ENCODE measurements at regions not wholly inside any gene's neighbourhood (a gene's known extent, or its start where the extent isn't known, plus 50 kb on each side); places are given as distances from the start of the nearest gene placed in this dataset.

DNA sequence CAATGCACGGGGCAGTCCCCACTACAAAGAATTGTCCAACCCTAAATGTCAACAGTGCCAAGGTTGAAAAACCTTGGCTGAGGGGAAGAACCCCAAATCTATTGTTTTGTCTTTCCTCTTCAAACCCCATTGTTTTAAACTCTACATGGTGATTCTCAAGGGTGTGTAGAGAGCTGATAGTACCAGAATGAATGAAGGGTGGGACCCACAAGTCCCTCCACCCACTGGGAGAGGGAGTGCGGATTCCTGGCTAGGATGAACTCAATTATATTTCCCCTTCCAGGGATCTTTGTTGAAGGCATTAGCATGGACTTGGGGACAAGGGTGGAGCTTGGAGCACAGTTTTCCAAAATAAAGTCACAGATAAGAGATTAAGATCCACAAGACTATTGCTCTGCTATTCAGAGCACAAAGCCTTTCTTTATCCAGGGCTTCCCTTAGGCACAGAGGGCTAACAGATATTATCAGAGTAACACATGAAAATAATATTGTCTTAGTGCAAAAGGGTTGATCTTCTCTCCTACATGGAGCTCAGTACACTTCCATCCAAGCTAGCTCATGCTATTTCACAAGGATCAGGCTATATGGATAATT is 755.1 kb upstream of the TBX3 start:
- no peak for DNase-seq
- Histone ChIP-seq H3K27ac (no peak overlapping the region), H3K4me1 (no peaks in the 10 kb centered on the region), H3K27me3 (no peaks in the 10 kb centered on the region), H3K36me3 (no peaks in the 10 kb centered on the region), H3K9me3 (no peaks in the 10 kb centered on the region), H3K4me3 (no peak overlapping the region)
- 73 to 100% methylated on average over 1 to 2 of the region's 2 CpGs for WGBS, 2 donors (ENCODE audit: low coverage in 1 of 2)
- TF ChIP-seq EP300 (IDR thresholded peaks at IDR 0.05; ENCODE audit: low read depth) (no peak), POLR2AphosphoS5 (IDR thresholded peaks at IDR 0.05) (no peak), POLR2A (IDR thresholded peaks at IDR 0.05) (no peak)
- TF ChIP-seq, protein P1, sequence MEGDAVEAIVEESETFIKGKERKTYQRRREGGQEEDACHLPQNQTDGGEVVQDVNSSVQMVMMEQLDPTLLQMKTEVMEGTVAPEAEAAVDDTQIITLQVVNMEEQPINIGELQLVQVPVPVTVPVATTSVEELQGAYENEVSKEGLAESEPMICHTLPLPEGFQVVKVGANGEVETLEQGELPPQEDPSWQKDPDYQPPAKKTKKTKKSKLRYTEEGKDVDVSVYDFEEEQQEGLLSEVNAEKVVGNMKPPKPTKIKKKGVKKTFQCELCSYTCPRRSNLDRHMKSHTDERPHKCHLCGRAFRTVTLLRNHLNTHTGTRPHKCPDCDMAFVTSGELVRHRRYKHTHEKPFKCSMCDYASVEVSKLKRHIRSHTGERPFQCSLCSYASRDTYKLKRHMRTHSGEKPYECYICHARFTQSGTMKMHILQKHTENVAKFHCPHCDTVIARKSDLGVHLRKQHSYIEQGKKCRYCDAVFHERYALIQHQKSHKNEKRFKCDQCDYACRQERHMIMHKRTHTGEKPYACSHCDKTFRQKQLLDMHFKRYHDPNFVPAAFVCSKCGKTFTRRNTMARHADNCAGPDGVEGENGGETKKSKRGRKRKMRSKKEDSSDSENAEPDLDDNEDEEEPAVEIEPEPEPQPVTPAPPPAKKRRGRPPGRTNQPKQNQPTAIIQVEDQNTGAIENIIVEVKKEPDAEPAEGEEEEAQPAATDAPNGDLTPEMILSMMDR (IDR thresholded peaks at IDR 0.05), result no peak
- in situ Hi-C loops (cut with MboI; ENCODE audit: low pct_ligation_motif_present in 1 of 4, low pct_unique_long_range_greater_than_20kb in 1 of 4, low sequenced_read_pairs in 3 of 4), result no loop called here
- intact Hi-C loops (cut with DNase I; ENCODE audit: low total_unique reads), result no loop called here

GRCh38 chr12:115438314-115438713 is 754.3 kb upstream of the TBX3 start:
- no peaks in the 10 kb centered on the region for H3K9me3 ChIP-seq
- WGBS, 2 donors (ENCODE audit: low coverage in 1 of 2), result 76 to 88% methylated on average over 4 of the region's 4 CpGs
- intact Hi-C loops (cut with DNase I; ENCODE audit: low total_unique reads) (no loop called here), in situ Hi-C loops (cut with MboI; ENCODE audit: low pct_ligation_motif_present in 1 of 4, low pct_unique_long_range_greater_than_20kb in 1 of 4, low sequenced_read_pairs in 3 of 4) (no loop called here)
- no peak overlapping the region for H3K4me3 ChIP-seq
- no peak for TF ChIP-seq EP300 (IDR thresholded peaks at IDR 0.05; ENCODE audit: low read depth)
- no peak for TF ChIP-seq POLR2A (IDR thresholded peaks at IDR 0.05)
- no peak for TF ChIP-seq POLR2AphosphoS5 (IDR thresholded peaks at IDR 0.05)
- TF ChIP-seq, protein P1 (IDR thresholded peaks at IDR 0.05), result no peak
- H3K27me3 ChIP-seq, result no peaks in the 10 kb centered on the region
- no peak overlapping the region for H3K27ac ChIP-seq
- no peaks in the 10 kb centered on the region for H3K4me1 ChIP-seq
- DNase-seq, result no peak
- H3K36me3 ChIP-seq, result no peaks in the 10 kb centered on the region

- DNase-seq, result no peak
- WGBS, 2 donors (ENCODE audit: low coverage in 1 of 2), result 33% methylated on average over 5 of the region's 5 CpGs; no CpG with 5 or more reads in 1 of the 2 donors
- no peak overlapping the region for H3K27ac ChIP-seq
- TF ChIP-seq POLR2AphosphoS5 (IDR thresholded peaks at IDR 0.05), result no peak
- TF ChIP-seq EP300 (IDR thresholded peaks at IDR 0.05; ENCODE audit: low read depth), result no peak
- TF ChIP-seq POLR2A (IDR thresholded peaks at IDR 0.05), result no peak
- TF ChIP-seq, protein P1 (IDR thresholded peaks at IDR 0.05), result no peak
- no peak overlapping the region for H3K4me3 ChIP-seq
- in situ Hi-C loops (cut with MboI; ENCODE audit: low pct_ligation_motif_present in 1 of 4, low pct_unique_long_range_greater_than_20kb in 1 of 4, low sequenced_read_pairs in 3 of 4), result no loop called here
- no peaks in the 10 kb centered on the region for H3K9me3 ChIP-seq
- H3K27me3 ChIP-seq, result no peaks in the 10 kb centered on the region
- no peaks in the 10 kb centered on the region for H3K4me1 ChIP-seq
- intact Hi-C loops (cut with DNase I; ENCODE audit: low total_unique reads), result no loop called here
- no peaks in the 10 kb centered on the region for H3K36me3 ChIP-seq
These were observed 753.1 kb upstream of the TBX3 start for GRCh38 chr12:115437061-115437567.

DNA sequence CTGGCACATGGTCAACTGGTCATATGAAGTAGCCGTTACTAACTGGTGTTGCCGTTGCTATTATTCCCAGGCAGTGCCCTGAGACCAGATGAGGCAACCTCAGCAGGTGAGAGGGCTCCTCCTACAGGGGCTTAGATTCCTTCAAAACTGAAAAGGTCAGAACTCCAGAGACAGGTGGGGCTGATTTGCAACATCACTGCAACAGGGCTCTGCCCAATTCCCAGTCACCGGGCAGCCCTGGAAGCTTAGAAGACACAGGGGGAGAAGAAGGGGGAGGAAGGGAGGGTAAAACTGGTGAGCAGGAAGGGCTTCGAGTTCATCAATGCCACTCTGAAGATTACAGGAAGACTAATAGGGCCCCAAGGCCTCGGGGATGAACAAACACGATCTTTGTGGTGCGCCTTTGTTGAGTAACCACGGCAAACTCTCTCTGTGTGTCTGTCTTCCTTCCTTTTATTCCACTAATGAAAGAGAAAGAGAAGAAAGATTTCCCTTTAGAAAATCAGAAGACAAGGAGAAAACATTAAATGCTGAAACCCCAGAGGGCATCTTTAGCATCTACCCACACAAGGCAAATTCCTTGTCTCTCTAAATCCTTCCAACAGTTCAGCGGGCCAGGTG is 749.1 kb upstream of the TBX3 start:
- 72 to 91% methylated on average over 4 to 9 of the region's 9 CpGs for WGBS, 2 donors (ENCODE audit: low coverage in 1 of 2)
- in situ Hi-C loops (cut with MboI; ENCODE audit: low pct_ligation_motif_present in 1 of 4, low pct_unique_long_range_greater_than_20kb in 1 of 4, low sequenced_read_pairs in 3 of 4) (no loop called here), intact Hi-C loops (cut with DNase I; ENCODE audit: low total_unique reads) (no loop called here)
- Histone ChIP-seq H3K4me3 (no peak overlapping the region), H3K27ac (no peak overlapping the region), H3K9me3 (no peaks in the 10 kb centered on the region), H3K36me3 (no peaks in the 10 kb centered on the region), H3K27me3 (no peaks in the 10 kb centered on the region), H3K4me1 (no peaks in the 10 kb centered on the region)
- no peak for DNase-seq
- TF ChIP-seq, protein P1 (IDR thresholded peaks at IDR 0.05), result no peak
- TF ChIP-seq POLR2A (IDR thresholded peaks at IDR 0.05) (no peak), EP300 (IDR thresholded peaks at IDR 0.05; ENCODE audit: low read depth) (no peak), POLR2AphosphoS5 (IDR thresholded peaks at IDR 0.05) (no peak)
